VCaP (cell line): ENCODE measurements at regions not wholly inside any gene's neighbourhood (a gene's known extent, or its start where the extent isn't known, plus 50 kb on each side); places are given as distances from the start of the nearest gene placed in this dataset.

ENCODE experiments used
- H3K27ac ChIP-seq: fragments of 450-650 bp; 2 replicates; pipeline ENCODE4 v1.5.1; 2017
- CTCF ChIP-seq: fragments of 450-650 bp; conservative IDR thresholded peaks from 2 replicates; pipeline ENCODE4 v1.5.1; 2017; ENCODE audit warnings: mild to moderate bottlenecking, moderate library complexity

DNA sequence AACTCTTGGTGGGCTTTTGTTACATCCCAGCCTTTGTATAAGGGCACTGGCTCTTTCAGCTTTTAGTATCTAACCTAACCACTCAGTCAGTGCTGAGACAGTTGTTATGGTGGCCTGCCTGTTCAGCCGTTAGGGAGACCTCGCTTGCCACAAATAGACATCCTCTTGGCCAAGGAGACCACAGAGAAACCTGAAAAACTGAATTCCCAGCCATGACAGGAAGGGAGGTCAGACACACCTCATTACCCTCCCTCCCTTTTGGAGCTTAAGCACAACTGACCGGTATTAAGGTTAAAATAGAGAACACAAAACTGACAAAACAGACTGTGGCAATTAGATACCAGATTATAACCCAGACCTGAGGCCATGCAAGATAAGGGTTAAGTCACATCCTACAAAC lies 1639.3 kb downstream of the RPA4 start:
- H3K27ac ChIP-seq, result no peak overlapping the region
- TF ChIP-seq CTCF, result no peak

GRCh38 chrX:98523521-98523920 lies 1639.8 kb downstream of the RPA4 start:
- H3K27ac ChIP-seq, result no peak overlapping the region

DNA sequence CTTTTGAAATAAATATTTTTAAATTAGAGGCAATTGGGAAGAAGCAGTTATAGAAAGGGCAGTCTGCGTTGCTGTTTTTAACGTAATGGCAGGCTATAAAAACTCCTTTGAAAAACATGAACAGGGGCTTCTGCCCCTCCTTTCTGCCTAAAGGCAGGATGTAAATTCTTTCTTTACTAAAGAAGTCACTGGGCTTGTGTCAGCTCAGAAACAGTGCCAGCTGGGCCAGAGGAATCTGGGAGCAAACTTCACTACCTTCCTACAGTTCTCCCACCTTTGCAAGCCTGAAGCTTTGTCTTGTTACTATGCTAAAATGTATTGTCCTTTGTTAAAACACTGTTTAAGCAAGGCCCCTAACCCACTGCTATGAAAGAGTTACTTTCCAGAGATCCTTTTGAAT lies 1664.8 kb downstream of the RPA4 start:
- TF ChIP-seq CTCF, result no peak
- H3K27ac ChIP-seq, result no peak overlapping the region

More at GRCh38 chrX:98523521-98523920, 1639.8 kb downstream of the RPA4 start:
- TF ChIP-seq CTCF, result no peak

DNA sequence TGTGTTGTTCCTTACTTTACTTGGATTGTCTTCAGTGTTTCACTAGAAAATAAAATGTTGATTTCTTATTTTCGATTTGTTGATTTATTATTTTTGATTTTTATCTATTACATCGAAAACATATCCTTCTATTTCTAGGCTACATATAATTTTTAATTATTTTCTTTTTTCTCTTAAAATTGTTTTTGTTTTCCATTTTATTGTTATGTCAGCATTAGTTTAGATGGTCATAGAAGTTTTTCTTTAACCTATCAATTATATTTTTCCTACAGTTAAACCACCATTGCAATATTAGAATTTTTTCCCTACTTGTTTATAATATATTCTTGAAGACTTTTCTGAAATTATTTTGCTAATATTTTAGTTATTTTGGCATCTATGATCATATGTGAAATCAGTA lies 1685.1 kb downstream of the RPA4 start:
- H3K27ac ChIP-seq, result no peak overlapping the region
- no peak for TF ChIP-seq CTCF

- no peak overlapping the region for H3K27ac ChIP-seq
Measured at GRCh38 chrX:98605941-98606340, 1722.2 kb downstream of the RPA4 start.

GRCh38 chrX:98607739-98608138 lies 1724.0 kb downstream of the RPA4 start:
- no peak overlapping the region for H3K27ac ChIP-seq
- no peak for TF ChIP-seq CTCF

More at GRCh38 chrX:98605941-98606340, 1722.2 kb downstream of the RPA4 start:
- TF ChIP-seq CTCF, result no peak

- no peak overlapping the region for H3K27ac ChIP-seq
- TF ChIP-seq CTCF, result no peak
Measured at GRCh38 chrX:98627645-98628044, 1743.9 kb downstream of the RPA4 start.

GRCh38 chrX:98637451-98637850 lies 1753.7 kb downstream of the RPA4 start:
- no peak for TF ChIP-seq CTCF
- no peak overlapping the region for H3K27ac ChIP-seq
